ENCODE measurements at regions not wholly inside any gene's neighbourhood (a gene's known extent, or its start where the extent isn't known, plus 50 kb on each side); places are given as distances from the start of the nearest gene placed in this dataset.
A peak's percentile ranks its signal among the peaks of the same experiment; 100 is the strongest.

DNA sequence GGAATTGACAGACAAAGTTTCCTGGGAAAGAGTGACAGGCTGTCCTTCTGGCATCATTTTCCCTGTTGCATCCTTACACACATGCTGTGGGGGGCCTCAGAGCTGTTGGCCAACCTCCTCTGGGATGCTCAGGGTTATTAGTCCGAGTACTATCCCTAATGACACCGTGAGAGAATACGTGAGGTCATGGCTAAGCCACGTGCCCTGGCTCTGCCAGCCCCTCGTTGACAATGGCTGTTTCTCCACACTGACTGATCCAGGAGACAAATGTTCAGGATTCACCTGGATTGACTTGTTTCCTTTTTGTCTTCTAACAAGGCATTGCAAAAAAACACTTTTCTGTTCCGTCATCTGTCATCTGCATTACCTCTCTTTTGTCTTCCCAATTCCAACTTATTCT is 604.6 kb downstream of the TFAP2A start:
- Histone ChIP-seq H3K4me3 (ENCODE audit: insufficient read depth, low read depth, low read length) (no peak overlapping the region), H2AK9ac (replicated peaks; ENCODE audit: low read depth, low read length, poor library complexity) (no peak overlapping the region), H4K5ac (ENCODE audit: low read depth, low read length) (no peak overlapping the region), H3K27ac (ENCODE audit: insufficient read depth, low read length) (no peak overlapping the region), H2AFZ (replicated peaks; ENCODE audit: low read length, poor library complexity) (peak overlapping the region; percentile 32), H3K9me3 (ENCODE audit: control insufficient read depth, insufficient read depth, low read length) (peaks cover 2% of the 10 kb centered on the region; the same call in 1 of the 2 replicates), H3K27me3 (ENCODE audit: control insufficient read depth, insufficient read depth, low read length) (no peaks in the 10 kb centered on the region), H3K4ac (ENCODE audit: low read depth, low read length) (no peak overlapping the region), H3K36me3 (ENCODE audit: control insufficient read depth, insufficient read depth, low read length) (no peaks in the 10 kb centered on the region), H3K18ac (ENCODE audit: low read depth, low read length) (no peak overlapping the region), H2BK120ac (ENCODE audit: low read depth, low read length) (no peak overlapping the region), H3K4me2 (ENCODE audit: low read depth, low read length) (no peak overlapping the region), H4K8ac (ENCODE audit: low read depth in 2 of 2, low read length in 2 of 2) (no peak overlapping the region), H3K14ac (replicated peaks; ENCODE audit: low read depth, low read length) (no peak overlapping the region), H3K56ac (ENCODE audit: extremely low read depth, insufficient read depth, low read length) (no peak overlapping the region), H2BK5ac (ENCODE audit: low read depth, low read length, poor library complexity, severe bottlenecking) (no peak overlapping the region), H4K91ac (ENCODE audit: insufficient read depth, low read depth, low read length) (no peak overlapping the region), H3K79me1 (ENCODE audit: low read depth in 1 of 2, low read length in 2 of 2) (no peaks in the 10 kb centered on the region), H3K23ac (ENCODE audit: low read depth, low read length) (no peak overlapping the region), H3K4me1 (ENCODE audit: control insufficient read depth, insufficient read depth, low read length) (no peaks in the 10 kb centered on the region), H2BK15ac (ENCODE audit: low read depth, low read length) (no peak overlapping the region; the same call in 2 of the 3 replicates), H3K9ac (ENCODE audit: low read depth, low read length) (no peak overlapping the region), H4K20me1 (ENCODE audit: insufficient read depth, low read length) (no peaks in the 10 kb centered on the region), H2AK5ac (ENCODE audit: low read depth, low read length) (no peak overlapping the region), H3K9me1 (ENCODE audit: insufficient read depth, low read length) (no peaks in the 10 kb centered on the region), H2BK20ac (ENCODE audit: low read depth, low read length) (no peak overlapping the region)
- WGBS, 2 experiments (ENCODE audit: extremely low coverage in 2 of 2, insufficient read length in 1 of 2), result 51% methylated on average over 5 of the region's 6 CpGs; no CpG with 5 or more reads in 1 of the 2 experiments
- intact Hi-C loops (cut with micrococcal nuclease) (no loop called here), dilution Hi-C loops (cut with HindIII; ENCODE audit: low sequenced_read_pairs, unreplicated experiment) (no loop called here), in situ Hi-C loops (cut with MboI; ENCODE audit: low sequenced_read_pairs) (no loop called here)
- POLR2A ChIA-PET (ENCODE audit: unreplicated experiment), result no interaction called here
- no peak for TF ChIP-seq BHLHE40 (IDR thresholded peaks at IDR 0.05; ENCODE audit: low read depth, low read length)
- TF ChIP-seq MXI1 (IDR thresholded peaks at IDR 0.05; ENCODE audit: borderline replicate concordance, low read depth, low read length), result no peak
- TF ChIP-seq RFX5 (IDR thresholded peaks at IDR 0.05; ENCODE audit: low read depth, low read length), result no peak
- TF ChIP-seq CEBPB (IDR thresholded peaks at IDR 0.05; ENCODE audit: low read depth, low read length), result no peak
- no peak for TF ChIP-seq RAD21 (IDR thresholded peaks at IDR 0.05; ENCODE audit: low read length)
- no peak for TF ChIP-seq MAFK (IDR thresholded peaks at IDR 0.05; ENCODE audit: low read depth, low read length)
- no peak for TF ChIP-seq SMC3 (IDR thresholded peaks at IDR 0.05; ENCODE audit: low read depth, low read length)
- TF ChIP-seq POLR2A (IDR thresholded peaks at IDR 0.05; ENCODE audit: low read depth, low read length), result no peak
- ATAC-seq (ENCODE audit: low read depth), result no peak
- no peak for DNase-seq
- BruUV-seq (replicated peaks), result no TSS peak
- CTCF ChIA-PET, result no interaction called here
